GM12878 (cell line): ENCODE measurements at regions not wholly inside any gene's neighbourhood (a gene's known extent, or its start where the extent isn't known, plus 50 kb on each side); places are given as distances from the start of the nearest gene placed in this dataset.

Experiments used
- ATAC-seq: fragments of 200-7000 bp; cut with Tn5 transposase; 3 replicates; pipeline ENCODE4 v1.9.1; 2020; ENCODE audit warnings: mild to moderate bottlenecking, moderate library complexity
- BruUV-seq: library from RNA; stranded (reverse); fragments of 400-500 nt; replicated peaks from 2 replicates; lab custom pipeline; 2021; lab: Mats Ljungman, UMichigan
- CTCF ChIA-PET: fragments of 300-600 bp; sonication (Branson Sonifier 250); formaldehyde crosslinking; extraction: SDS; loops from one replicate; lab custom pipeline; 2021; ENCODE audit warnings: inconsistent platforms; lab: Yijun Ruan, JAX
- POLR2A ChIA-PET: fragments of 350-600 bp; formaldehyde crosslinking; extraction: SDS; loops from one replicate; lab custom pipeline; 2021; ENCODE audit warnings: inconsistent platforms; lab: Charles Lee
- RAD21 ChIA-PET: fragments of 300-600 bp; sonication (Branson Sonifier 250); formaldehyde crosslinking; loops from one replicate; lab custom pipeline; 2023; ENCODE audit warnings: antibody characterized with exemption; ENCODE audit not compliant: unreplicated experiment; lab: Charles Lee
- SMC1A ChIA-PET: fragments of 300-600 bp; sonication (Branson Sonifier 250); formaldehyde crosslinking; loops from one replicate; lab custom pipeline; 2023; ENCODE audit not compliant: unreplicated experiment, uncharacterized antibody; lab: Charles Lee
- DNase-seq: peaks from one replicate; pipeline ENCODE4 v3.0.0-alpha.2; 2011; ENCODE audit warnings: low read depth, low spot score
- FAIRE-seq: peaks from 3 replicates; lab custom pipeline; 2011; peaks lifted over from hg19 to GRCh38; lab: Jason Lieb, UNC
- H2AFZ ChIP-seq: 2 replicates; pipeline ENCODE4 v1.6.0; 2011; ENCODE audit warnings: low read depth, low read length, control low read depth; ENCODE audit not compliant: control insufficient read depth
- H3K27ac ChIP-seq: 2 replicates; pipeline ENCODE4 v1.5.1; 2011; ENCODE audit warnings: control low read depth; ENCODE audit not compliant: control insufficient read depth, insufficient read depth
- H3K27me3 ChIP-seq, 2 experiments: replicated peaks in 1 of 2; 2 replicates each; pipeline versions ENCODE4 v1.6.0 to v1.6.1; 2011; ENCODE audit warnings: low read length in 1 of 2; ENCODE audit not compliant: control insufficient read depth in 2 of 2, insufficient read depth in 2 of 2
- H3K36me3 ChIP-seq, 2 experiments: 2 replicates each; pipeline ENCODE4 v1.5.1; 2011; ENCODE audit warnings: low read length in 1 of 2; ENCODE audit not compliant: control insufficient read depth in 2 of 2, insufficient read depth in 2 of 2
- H3K4me1 ChIP-seq: 2 replicates; pipeline ENCODE4 v1.6.1; 2011; ENCODE audit warnings: mild to moderate bottlenecking, low read length, moderate library complexity, mixed read lengths; ENCODE audit not compliant: control insufficient read depth, insufficient read depth
- H3K4me2 ChIP-seq: 2 replicates; pipeline ENCODE4 v1.6.0; 2011; ENCODE audit warnings: control low read depth; ENCODE audit not compliant: control insufficient read depth, insufficient read depth
- H3K4me3 ChIP-seq: fragments of 200-600 bp; sonication (generic); 2 replicates; pipeline ENCODE4 v1.5.1; 2016
- H3K79me2 ChIP-seq: 2 replicates; pipeline ENCODE4 v1.6.0; 2011; ENCODE audit warnings: low read length; ENCODE audit not compliant: control insufficient read depth, insufficient read depth
- H3K9ac ChIP-seq: 2 replicates; pipeline ENCODE4 v1.8.0; 2011; ENCODE audit warnings: low read length, control low read depth, mixed read lengths; ENCODE audit not compliant: control insufficient read depth, insufficient read depth
- H3K9me3 ChIP-seq: replicated peaks from 3 replicates; pipeline ENCODE4 v1.5.1; 2011; ENCODE audit warnings: mild to moderate bottlenecking, low read length; ENCODE audit not compliant: control insufficient read depth, insufficient read depth
- H4K20me1 ChIP-seq: 2 replicates; pipeline ENCODE4 v1.6.0; 2011; ENCODE audit not compliant: control insufficient read depth, insufficient read depth
- ETV6 ChIP-seq, 2 experiments: fragments of 450-650 bp in 1 of 2; IDR thresholded peaks in 1 of 2; conservative IDR thresholded peaks in 1 of 2; 2 replicates each; pipeline ENCODE4 v1.6.1; 2014; ENCODE audit warnings: antibody characterized with exemption in 1 of 2, borderline replicate concordance in 1 of 2, low read depth in 1 of 2, mild to moderate bottlenecking in 1 of 2, moderate library complexity in 1 of 2
- IRF5 ChIP-seq: fragments of 450-650 bp; IDR thresholded peaks from 2 replicates; pipeline ENCODE4 v1.6.1; 2017; ENCODE audit warnings: borderline replicate concordance
- MYB ChIP-seq: fragments of 150-350 bp; IDR thresholded peaks from 2 replicates; pipeline ENCODE4 v1.6.1; 2014; ENCODE audit warnings: mild to moderate bottlenecking, low read depth, low read length, borderline replicate concordance
- NFYA ChIP-seq: IDR thresholded peaks from 2 replicates; pipeline ENCODE4 v1.6.1; 2011; ENCODE audit warnings: low read depth, mild to moderate bottlenecking, low read length, improper control_type of control experiment, borderline replicate concordance
- PAX5 ChIP-seq: IDR thresholded peaks from 2 replicates; pipeline ENCODE4 v1.6.1; 2011; ENCODE audit warnings: low read depth, low read length, borderline replicate concordance
- PBX3 ChIP-seq: IDR thresholded peaks from 2 replicates; pipeline ENCODE4 v1.6.1; 2011; ENCODE audit warnings: mild to moderate bottlenecking, low read depth, low read length, moderate library complexity; ENCODE audit not compliant: insufficient replicate concordance
- PRDM15 ChIP-seq: fragments of 450-650 bp; formaldehyde crosslinking; IDR thresholded peaks from 2 replicates; pipeline ENCODE4 v1.4.0; 2020; ENCODE audit warnings: mild to moderate bottlenecking, moderate library complexity
- RBBP5 ChIP-seq: fragments of 200-600 bp; sonication (generic); conservative IDR thresholded peaks from 2 replicates; pipeline ENCODE4 v1.6.1; 2016
- RCOR1 ChIP-seq: conservative IDR thresholded peaks from 2 replicates; pipeline ENCODE4 v1.6.1; 2012; ENCODE audit warnings: low read depth, low read length, improper control_type of control experiment
- SRF ChIP-seq, 2 experiments: IDR thresholded peaks; 2 replicates each; pipeline ENCODE4 v1.6.1; 2011; ENCODE audit warnings: low read depth in 2 of 2, low read length in 2 of 2, mild to moderate bottlenecking in 1 of 2, moderate library complexity in 1 of 2
- TAF1 ChIP-seq: IDR thresholded peaks from 2 replicates; pipeline ENCODE4 v1.6.1; 2011; ENCODE audit warnings: mild to moderate bottlenecking, low read depth, low read length, borderline replicate concordance
- ZNF274 ChIP-seq: IDR thresholded peaks from one replicate; pipeline ENCODE4 v1.8.0; 2011; ENCODE audit not compliant: insufficient read length, insufficient read depth
- WGBS: methylation state at CpG from one replicate; pipeline ENCODE4 v1.1.6; 2016; ENCODE audit warnings: low lambda C conversion rate; ENCODE audit not compliant: insufficient replicate concordance, insufficient coverage; ENCODE audit errors: missing lambda C conversion rate; 5-methylcytosine and 5-hydroxymethylcytosine counted together
- in situ Hi-C: fragments of 300-500 bp; cut with MboI; formaldehyde crosslinking; loops from 9 replicates; pipeline ENCODE4 v1.14.3; 2018; ENCODE audit warnings: mixed read lengths
- intact Hi-C: fragments of 100-400 bp; cut with micrococcal nuclease; formaldehyde crosslinking; loops from one replicate; pipeline ENCODE4 v1.14.2; 2022; ENCODE audit not compliant: unreplicated experiment

- ATAC-seq (no peak), DNase-seq (no peak), FAIRE-seq (no peak)
- no peak overlapping the region for H3K4me2 ChIP-seq
- CTCF ChIA-PET: no interaction called here
- WGBS: 0% methylated on average over 1 of the region's 1 CpG
- TF ChIP-seq IRF5 (no peak), RBBP5 (no peak), RCOR1 (no peak), PBX3 (no peak), NFYA (no peak), SRF (IDR thresholded peaks at IDR 0.05; ENCODE audit: low read depth in 2 of 2, low read length in 2 of 2) (no peak), TAF1 (no peak), PAX5 (no peak), ETV6 (conservative IDR thresholded peaks at IDR 0.05 in 1 of 2, IDR thresholded peaks at IDR 0.05 in 1 of 2; ENCODE audit: borderline replicate concordance in 1 of 2, low read depth in 1 of 2) (no peak), ZNF274 (no peak), PRDM15 (no peak), MYB (no peak)
- no peaks in the 10 kb centered on the region for H3K36me3 ChIP-seq
- no peak overlapping the region for H3K27ac ChIP-seq
- RAD21 ChIA-PET: no interaction called here
- POLR2A ChIA-PET: no interaction called here
- no peaks in the 10 kb centered on the region for H3K27me3 ChIP-seq
- H3K4me1 ChIP-seq: no peaks in the 10 kb centered on the region
- in situ Hi-C loops: no loop called here
- H3K4me3 ChIP-seq: no peak overlapping the region
- H2AFZ ChIP-seq: no peak overlapping the region
- no TSS peak for BruUV-seq
- H3K79me2 ChIP-seq: no peaks in the 10 kb centered on the region
- intact Hi-C loops: no loop called here
- H3K9me3 ChIP-seq: no peaks in the 10 kb centered on the region; the same call in 2 of the 3 replicates
- no peaks in the 10 kb centered on the region for H4K20me1 ChIP-seq
- SMC1A ChIA-PET: no interaction called here
- H3K9ac ChIP-seq: no peak overlapping the region
Measured at GRCh38 chr21:27291006-27291405, 324.1 kb upstream of the ADAMTS5 start.
